HEK293 (cell line): ENCODE measurements at regions not wholly inside any gene's neighbourhood (a gene's known extent, or its start where the extent isn't known, plus 50 kb on each side); places are given as distances from the start of the nearest gene placed in this dataset.

Experiments used
- CTCF ChIA-PET: fragments of 350-600 bp; formaldehyde crosslinking; extraction: SDS; loops from one replicate; lab custom pipeline; 2021; ENCODE audit warnings: antibody characterized with exemption; lab: Yijun Ruan, JAX
- POLR2A ChIA-PET: fragments of 300-600 bp; formaldehyde crosslinking; extraction: SDS; loops from one replicate; lab custom pipeline; 2020; ENCODE audit warnings: antibody characterized with exemption, inconsistent platforms; lab: Yijun Ruan, JAX
- H3K27ac ChIP-seq: fragments of 200-500 bp; sonication (Bioruptor generic); 2 replicates; pipeline ENCODE4 v1.5.1; 2014; ENCODE audit warnings: low read depth, low read length, control low read depth, inconsistent platforms; ENCODE audit errors: extremely low read depth
- H3K36me3 ChIP-seq, 2 experiments: fragments of 200-500 bp in 1 of 2; sonication (Bioruptor generic) in 1 of 2; 1 replicate in 1 of 2; 2 replicates in 1 of 2; pipeline ENCODE4 v1.5.1; 2014 to 2017; ENCODE audit warnings: inconsistent platforms in 2 of 2, low read length in 2 of 2; ENCODE audit not compliant: control insufficient read depth in 2 of 2, insufficient read depth in 1 of 2
- H3K4me1 ChIP-seq: fragments of 200-500 bp; sonication (Bioruptor generic); 2 replicates; pipeline ENCODE4 v1.5.1; 2014; ENCODE audit warnings: mild to moderate bottlenecking, low read length, inconsistent platforms; ENCODE audit not compliant: control insufficient read depth, insufficient read depth
- H3K4me3 ChIP-seq: 2 replicates; pipeline ENCODE4 v1.5.1; 2011; ENCODE audit warnings: low read depth, mild to moderate bottlenecking, control low read depth, low read length, moderate library complexity
- H3K9me3 ChIP-seq: fragments of 200-500 bp; sonication (Bioruptor generic); 2 replicates; pipeline ENCODE4 v1.5.1; 2014; ENCODE audit warnings: low read depth, low read length, inconsistent platforms; ENCODE audit not compliant: control insufficient read depth, insufficient read depth
- GLI4 ChIP-seq: fragments of 450-650 bp; formaldehyde crosslinking; IDR thresholded peaks from 2 replicates; pipeline ENCODE4 v1.5.1; 2016; ENCODE audit warnings: missing biosample characterization, missing genetic modification characterization
- KLF10 ChIP-seq: fragments of 450-650 bp; IDR thresholded peaks from 2 replicates; pipeline ENCODE4 v1.5.1; 2018; ENCODE audit warnings: missing biosample characterization, mild to moderate bottlenecking, missing genetic modification characterization
- KLF7 ChIP-seq: fragments of 450-650 bp; formaldehyde crosslinking; IDR thresholded peaks from 2 replicates; pipeline ENCODE4 v1.5.1; 2016; ENCODE audit warnings: missing biosample characterization, missing genetic modification characterization, borderline replicate concordance
- KLF8 ChIP-seq: fragments of 450-650 bp; formaldehyde crosslinking; IDR thresholded peaks from 2 replicates; pipeline ENCODE4 v1.5.1; 2016; ENCODE audit warnings: missing biosample characterization, missing genetic modification characterization
- KLF9 ChIP-seq: fragments of 450-650 bp; formaldehyde crosslinking; IDR thresholded peaks from 2 replicates; pipeline ENCODE4 v1.5.1; 2016; ENCODE audit warnings: missing biosample characterization, missing genetic modification characterization, low read depth
- OSR2 ChIP-seq: fragments of 450-650 bp; formaldehyde crosslinking; IDR thresholded peaks from 2 replicates; pipeline ENCODE4 v1.5.1; 2016; ENCODE audit warnings: missing biosample characterization, missing genetic modification characterization
- PRDM1 ChIP-seq: fragments of 450-650 bp; formaldehyde crosslinking; IDR thresholded peaks from 2 replicates; pipeline ENCODE4; 2016; ENCODE audit warnings: missing biosample characterization, missing genetic modification characterization
- REST ChIP-seq: fragments of 450-650 bp; formaldehyde crosslinking; IDR thresholded peaks from 2 replicates; pipeline ENCODE4 v1.5.1; 2016; ENCODE audit warnings: missing biosample characterization, missing genetic modification characterization
- ZNF133 ChIP-seq: fragments of 450-650 bp; formaldehyde crosslinking; IDR thresholded peaks from 2 replicates; pipeline ENCODE4 v1.5.1; 2016; ENCODE audit warnings: missing biosample characterization, missing genetic modification characterization
- ZNF155 ChIP-seq: fragments of 450-650 bp; formaldehyde crosslinking; IDR thresholded peaks from 2 replicates; pipeline ENCODE4 v1.5.1; 2016; ENCODE audit warnings: missing biosample characterization, missing genetic modification characterization
- ZNF223 ChIP-seq: fragments of 450-650 bp; formaldehyde crosslinking; IDR thresholded peaks from 2 replicates; pipeline ENCODE4 v1.5.1; 2016; ENCODE audit warnings: missing biosample characterization, missing genetic modification characterization
- ZNF274 ChIP-seq, 2 experiments: fragments of 200-500 bp in 1 of 2; fragments of 450-650 bp in 1 of 2; sonication (Bioruptor generic) in 1 of 2; formaldehyde crosslinking in 1 of 2; IDR thresholded peaks; 2 replicates each; pipeline versions ENCODE4 v1.5.1 to v1.6.1; 2014 to 2016; ENCODE audit warnings: borderline replicate concordance in 1 of 2, inconsistent platforms in 1 of 2, low read length in 1 of 2, missing biosample characterization in 1 of 2, missing genetic modification characterization in 1 of 2
- ZNF311 ChIP-seq: fragments of 450-650 bp; formaldehyde crosslinking; IDR thresholded peaks from 2 replicates; pipeline ENCODE4 v1.5.1; 2017; ENCODE audit warnings: missing biosample characterization, missing genetic modification characterization, borderline replicate concordance
- ZNF341 ChIP-seq: fragments of 450-650 bp; formaldehyde crosslinking; IDR thresholded peaks from 2 replicates; pipeline ENCODE4; 2016; ENCODE audit warnings: low read depth, missing biosample characterization, missing genetic modification characterization
- ZNF354C ChIP-seq: fragments of 450-650 bp; formaldehyde crosslinking; IDR thresholded peaks from 2 replicates; pipeline ENCODE4 v1.5.1; 2016; ENCODE audit warnings: missing biosample characterization, missing genetic modification characterization, low read depth, borderline replicate concordance
- ZNF391 ChIP-seq: fragments of 450-650 bp; formaldehyde crosslinking; IDR thresholded peaks from 2 replicates; pipeline ENCODE4 v1.5.1; 2016; ENCODE audit warnings: low read depth, missing biosample characterization, missing genetic modification characterization, borderline replicate concordance
- ZNF518A ChIP-seq: fragments of 450-650 bp; formaldehyde crosslinking; conservative IDR thresholded peaks from 2 replicates; pipeline ENCODE4 v1.5.1; 2016; ENCODE audit warnings: low read depth, missing biosample characterization, missing genetic modification characterization
- ZNF560 ChIP-seq: fragments of 450-650 bp; formaldehyde crosslinking; IDR thresholded peaks from 2 replicates; pipeline ENCODE4 v1.5.1; 2017; ENCODE audit warnings: missing biosample characterization, missing genetic modification characterization, borderline replicate concordance
- ZNF610 ChIP-seq: fragments of 450-650 bp; formaldehyde crosslinking; IDR thresholded peaks from 2 replicates; pipeline ENCODE4 v1.5.1; 2016; ENCODE audit warnings: missing biosample characterization, missing genetic modification characterization, borderline replicate concordance
- ZNF629 ChIP-seq: fragments of 450-650 bp; formaldehyde crosslinking; IDR thresholded peaks from 2 replicates; pipeline ENCODE4 v1.5.1; 2017; ENCODE audit warnings: missing biosample characterization, missing genetic modification characterization
- ZNF768 ChIP-seq: fragments of 450-650 bp; formaldehyde crosslinking; IDR thresholded peaks from 2 replicates; pipeline ENCODE4 v1.5.1; 2018; ENCODE audit warnings: missing biosample characterization, mild to moderate bottlenecking, missing genetic modification characterization
- ZNF830 ChIP-seq: fragments of 450-650 bp; IDR thresholded peaks from 2 replicates; pipeline ENCODE4 v1.5.0; 2018; ENCODE audit warnings: missing biosample characterization, missing genetic modification characterization, low read depth, mild to moderate bottlenecking, moderate library complexity
- TF ChIP-seq, protein P1 (sequence below): fragments of 450-650 bp; formaldehyde crosslinking; IDR thresholded peaks from 2 replicates; pipeline ENCODE4 v1.5.1; 2016; ENCODE audit warnings: missing biosample characterization, missing genetic modification characterization

GRCh38 chrX:150159537-150159936, 203.6 kb upstream of the MAMLD1 start:
- TF ChIP-seq PRDM1, result no peak
- no peak for TF ChIP-seq ZNF629 (tag by site-specific recombination)
- no peak for TF ChIP-seq KLF8 (tag by site-specific recombination)
- TF ChIP-seq OSR2 (tag by site-specific recombination), result no peak
- no peak for TF ChIP-seq ZNF133 (tag by site-specific recombination)
- no peak for TF ChIP-seq ZNF155 (tag by site-specific recombination)
- TF ChIP-seq ZNF518A (tag by site-specific recombination), result no peak
- no peak for TF ChIP-seq ZNF223
- no peak for TF ChIP-seq KLF9 (tag by site-specific recombination)
- TF ChIP-seq GLI4 (tag by site-specific recombination), result no peak
- TF ChIP-seq ZNF354C (tag by site-specific recombination), result no peak
- TF ChIP-seq, all 188 proteins: peak for 0
- ChIA-PET CTCF (no interaction called here), POLR2A (no interaction called here)
- Histone ChIP-seq H3K36me3 (no peaks in the 10 kb centered on the region), H3K4me3 (no peak overlapping the region), H3K9me3 (no peaks in the 10 kb centered on the region), H3K4me1 (peaks cover 5% of the 10 kb centered on the region; the same call in 1 of the 2 replicates), H3K27ac (no peak overlapping the region)

- H3K36me3 ChIP-seq, result no peaks in the 10 kb centered on the region
- H3K27ac ChIP-seq, result no peak overlapping the region
- ChIA-PET POLR2A (no interaction called here), CTCF (no interaction called here)
- H3K4me1 ChIP-seq, result peaks cover under 1% of the 10 kb centered on the region; the same call in 1 of the 2 replicates
- H3K9me3 ChIP-seq, result no peaks in the 10 kb centered on the region
- H3K4me3 ChIP-seq, result no peak overlapping the region
- TF ChIP-seq, protein P1, sequence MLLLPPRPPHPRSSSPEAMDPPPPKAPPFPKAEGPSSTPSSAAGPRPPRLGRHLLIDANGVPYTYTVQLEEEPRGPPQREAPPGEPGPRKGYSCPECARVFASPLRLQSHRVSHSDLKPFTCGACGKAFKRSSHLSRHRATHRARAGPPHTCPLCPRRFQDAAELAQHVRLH (tag by site-specific recombination), result no peak
- TF ChIP-seq ZNF768 (tag by site-specific recombination), result no peak
- no peak for TF ChIP-seq ZNF341 (tag by site-specific recombination)
- TF ChIP-seq KLF7, result no peak
- TF ChIP-seq ZNF391 (tag by site-specific recombination), result no peak
Observed at GRCh38 chrX:150160656-150161055, 202.5 kb upstream of the MAMLD1 start.

DNA sequence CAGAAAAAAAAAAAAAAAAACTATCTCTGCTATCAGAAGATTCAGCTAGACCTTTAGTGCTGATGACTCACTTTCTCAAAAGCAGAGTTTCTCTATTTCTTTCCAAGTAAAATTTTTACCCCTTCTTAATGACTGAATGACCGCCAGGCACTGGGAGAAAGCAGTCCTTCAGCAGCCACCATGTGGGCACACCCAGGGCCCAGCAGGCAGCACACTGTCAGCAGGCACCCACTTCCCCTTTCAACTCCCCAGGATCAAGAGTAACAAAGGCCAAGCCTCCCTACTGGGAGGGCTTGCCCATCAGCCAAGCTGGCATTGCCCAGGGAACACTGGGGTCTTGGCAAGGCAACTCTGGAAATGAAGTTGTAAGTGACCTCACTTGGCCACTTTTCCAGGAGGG, 201.9 kb upstream of the MAMLD1 start:
- Histone ChIP-seq H3K4me3 (no peak overlapping the region), H3K4me1 (no peaks in the 10 kb centered on the region), H3K9me3 (no peaks in the 10 kb centered on the region), H3K36me3 (no peaks in the 10 kb centered on the region), H3K27ac (no peak overlapping the region)
- ChIA-PET POLR2A (no interaction called here), CTCF (no interaction called here)
- TF ChIP-seq KLF10 (tag by site-specific recombination), result no peak
- TF ChIP-seq ZNF560 (tag by site-specific recombination), result no peak
- TF ChIP-seq ZNF610 (tag by site-specific recombination), result no peak
- TF ChIP-seq ZNF311, result no peak
- TF ChIP-seq ZNF830 (tag by site-specific recombination), result no peak
- TF ChIP-seq ZNF274 (IDR thresholded peaks at IDR 0.05; ENCODE audit: low read length), result no peak
- TF ChIP-seq ZNF274 (tag by site-specific recombination; IDR thresholded peaks at IDR 0.05; ENCODE audit: borderline replicate concordance), result no peak
- TF ChIP-seq ZNF155 (tag by site-specific recombination), result no peak
- no peak for TF ChIP-seq PRDM1
- no peak for TF ChIP-seq REST (tag by site-specific recombination)
